Fibroblast of lung (primary cell): ENCODE measurements at regions not wholly inside any gene's neighbourhood (a gene's known extent, or its start where the extent isn't known, plus 50 kb on each side); places are given as distances from the start of the nearest gene placed in this dataset.

Source experiments
- CTCF ChIP-seq, 2 donors: IDR thresholded peaks in 1 of 2; conservative IDR thresholded peaks in 1 of 2; 1 replicate in 1 of 2; 2 replicates in 1 of 2; pipeline ENCODE4 v1.5.1; 2011 to 2012; ENCODE audit warnings: low read length in 2 of 2, control low read depth in 1 of 2, inconsistent platforms in 1 of 2, low read depth in 1 of 2, mild to moderate bottlenecking in 1 of 2
- EZH2 ChIP-seq: IDR thresholded peaks from 2 replicates; pipeline ENCODE4 v1.5.1; 2012; ENCODE audit warnings: low read length, control low read depth, mild to moderate bottlenecking; ENCODE audit errors: missing control alignments

GRCh38 chr4:30386266-30386895 lies 333.8 kb upstream of the PCDH7 start:
- no peak for TF ChIP-seq CTCF (conservative IDR thresholded peaks at IDR 0.05 in 1 of 2, IDR thresholded peaks at IDR 0.05 in 1 of 2; ENCODE audit: low read depth in 1 of 2, low read length in 2 of 2)
- no peak for TF ChIP-seq EZH2
